ENCODE measurements at regions not wholly inside any gene's neighbourhood (a gene's known extent, or its start where the extent isn't known, plus 50 kb on each side); places are given as distances from the start of the nearest gene placed in this dataset.

DNA sequence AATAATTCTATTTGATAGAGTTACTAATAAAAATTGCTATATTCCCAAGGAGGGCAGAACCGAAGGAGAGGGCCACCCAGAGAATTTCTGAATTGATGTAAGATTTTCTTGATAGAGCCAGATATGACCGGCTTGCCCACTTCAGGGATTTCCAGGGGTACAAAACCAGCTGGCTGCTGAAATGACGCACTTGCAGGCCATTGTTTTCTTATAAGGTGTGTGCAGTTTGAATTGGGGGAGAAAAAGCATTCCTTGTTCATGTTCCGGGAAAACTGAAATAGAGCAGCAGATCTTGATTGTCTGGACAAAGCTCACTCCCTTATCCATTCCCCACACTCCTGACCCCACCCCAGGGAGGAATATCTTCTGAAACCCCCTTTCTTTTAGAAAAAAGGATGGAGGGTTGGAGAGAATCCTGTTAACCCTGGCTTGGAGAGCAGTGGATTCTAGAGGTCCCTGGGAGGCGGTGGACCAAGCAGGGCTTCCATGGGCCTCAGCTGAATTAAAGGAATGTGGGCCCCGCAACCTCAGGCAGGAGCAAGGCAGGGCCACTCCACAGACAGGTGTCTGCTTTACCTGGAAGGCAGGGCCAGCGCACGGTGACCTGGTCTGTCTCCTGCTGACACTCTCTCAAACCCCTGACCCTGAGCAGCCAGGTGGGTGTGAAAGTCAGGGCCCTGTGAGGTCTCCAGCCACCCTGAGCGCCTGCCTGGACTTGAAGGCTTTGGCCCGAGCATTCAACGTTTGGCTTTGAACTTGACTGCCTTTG lies 96.4 kb downstream of the TMEM170B start:
- H3K27ac ChIP-seq (ENCODE audit: low read depth, low read length) = no peak overlapping the region
- no peak for DNase-seq (ENCODE audit: low read depth, low spot score)
- ATAC-seq = no peak

DNA sequence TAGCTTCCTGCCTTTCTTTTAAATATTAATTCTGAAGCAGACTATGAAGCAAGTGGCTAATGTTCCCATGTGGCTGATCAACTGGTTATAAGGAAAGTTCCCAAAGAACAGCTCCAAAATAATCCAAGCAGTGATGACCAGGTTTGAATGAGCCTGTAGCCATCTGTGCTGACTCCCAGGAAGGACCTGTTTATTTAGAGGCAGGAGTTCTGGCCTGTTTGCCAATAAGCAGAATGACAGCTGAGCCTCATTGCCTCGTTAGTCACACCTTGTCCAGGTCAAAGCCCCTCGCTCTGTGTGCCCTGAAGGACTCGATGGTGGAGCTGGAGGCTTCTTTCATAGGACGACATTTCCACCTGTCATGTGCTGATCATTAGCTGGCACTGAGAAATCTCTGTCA lies 97.4 kb downstream of the TMEM170B start:
- no peak overlapping the region for H3K9ac ChIP-seq (ENCODE audit: low read length)
- H3K36me3 ChIP-seq (ENCODE audit: control insufficient read depth in 1 of 2, insufficient read depth in 2 of 2, low read length in 2 of 2) = no peaks in the 10 kb centered on the region
- H3K4me1 ChIP-seq (ENCODE audit: control insufficient read depth in 1 of 2, insufficient read depth in 2 of 2, low read length in 2 of 2) = peaks cover 7 to 13% of the 10 kb centered on the region in 2 experiments
- H3K4me3 ChIP-seq (replicated peaks in 1 of 2; ENCODE audit: low read depth in 1 of 2, low read length in 2 of 2) = no peak overlapping the region
- ChIA-PET POLR2A (no interaction called here), RAD21 (ENCODE audit: low non-redundant PET in 1 of 2, low total read pairs in 2 of 2, uncharacterized antibody in 2 of 2, unreplicated experiment in 2 of 2) (no interaction called here), CTCF (interaction anchor here (1.5 kb wide), 1 partner anchor 21 kb away, joined by 8 read pairs; no protein-coding TSS in a partner anchor)
- ATAC-seq (no peak), DNase-seq (ENCODE audit: low read depth, low spot score) (no peak)
- H3K27me3 ChIP-seq (ENCODE audit: insufficient read depth, low read length) = no peaks in the 10 kb centered on the region
- intact Hi-C loops (cut with micrococcal nuclease) = no loop called here
- no peaks in the 10 kb centered on the region for H3K79me2 ChIP-seq (ENCODE audit: insufficient read depth, low read length)
- H4K20me1 ChIP-seq (ENCODE audit: insufficient read depth) = no peaks in the 10 kb centered on the region
- H2AFZ ChIP-seq (ENCODE audit: low read depth, low read length, poor library complexity, severe bottlenecking) = no peak overlapping the region
- no peaks in the 10 kb centered on the region for H3K9me3 ChIP-seq (ENCODE audit: control insufficient read depth in 1 of 2, insufficient read depth in 1 of 2, low read depth in 1 of 2, low read length in 2 of 2)
- H3K9me2 ChIP-seq (ENCODE audit: insufficient read depth) = no peaks in the 10 kb centered on the region
- BruUV-seq (replicated peaks) = no TSS peak
- no peak overlapping the region for H3K4me2 ChIP-seq (ENCODE audit: low read length)
- no peak overlapping the region for H3K27ac ChIP-seq (ENCODE audit: low read depth, low read length)
- TF ChIP-seq FOSL1 (IDR thresholded peaks at IDR 0.05; ENCODE audit: low read depth) = no peak
- no peak for TF ChIP-seq YY1 (IDR thresholded peaks at IDR 0.05; ENCODE audit: extremely low read depth, insufficient replicate concordance, low read depth, low read length)
- TF ChIP-seq RAD21 (IDR thresholded peaks at IDR 0.05; ENCODE audit: low read depth) = no peak
- TF ChIP-seq, protein P1, sequence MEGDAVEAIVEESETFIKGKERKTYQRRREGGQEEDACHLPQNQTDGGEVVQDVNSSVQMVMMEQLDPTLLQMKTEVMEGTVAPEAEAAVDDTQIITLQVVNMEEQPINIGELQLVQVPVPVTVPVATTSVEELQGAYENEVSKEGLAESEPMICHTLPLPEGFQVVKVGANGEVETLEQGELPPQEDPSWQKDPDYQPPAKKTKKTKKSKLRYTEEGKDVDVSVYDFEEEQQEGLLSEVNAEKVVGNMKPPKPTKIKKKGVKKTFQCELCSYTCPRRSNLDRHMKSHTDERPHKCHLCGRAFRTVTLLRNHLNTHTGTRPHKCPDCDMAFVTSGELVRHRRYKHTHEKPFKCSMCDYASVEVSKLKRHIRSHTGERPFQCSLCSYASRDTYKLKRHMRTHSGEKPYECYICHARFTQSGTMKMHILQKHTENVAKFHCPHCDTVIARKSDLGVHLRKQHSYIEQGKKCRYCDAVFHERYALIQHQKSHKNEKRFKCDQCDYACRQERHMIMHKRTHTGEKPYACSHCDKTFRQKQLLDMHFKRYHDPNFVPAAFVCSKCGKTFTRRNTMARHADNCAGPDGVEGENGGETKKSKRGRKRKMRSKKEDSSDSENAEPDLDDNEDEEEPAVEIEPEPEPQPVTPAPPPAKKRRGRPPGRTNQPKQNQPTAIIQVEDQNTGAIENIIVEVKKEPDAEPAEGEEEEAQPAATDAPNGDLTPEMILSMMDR (IDR thresholded peaks at IDR 0.05 in 2 of 3, conservative IDR thresholded peaks at IDR 0.05 in 1 of 3; ENCODE audit: borderline replicate concordance in 1 of 3, insufficient read depth in 1 of 3, low read depth in 2 of 3, low read length in 2 of 3) = no peak
- TF ChIP-seq, protein P2, sequence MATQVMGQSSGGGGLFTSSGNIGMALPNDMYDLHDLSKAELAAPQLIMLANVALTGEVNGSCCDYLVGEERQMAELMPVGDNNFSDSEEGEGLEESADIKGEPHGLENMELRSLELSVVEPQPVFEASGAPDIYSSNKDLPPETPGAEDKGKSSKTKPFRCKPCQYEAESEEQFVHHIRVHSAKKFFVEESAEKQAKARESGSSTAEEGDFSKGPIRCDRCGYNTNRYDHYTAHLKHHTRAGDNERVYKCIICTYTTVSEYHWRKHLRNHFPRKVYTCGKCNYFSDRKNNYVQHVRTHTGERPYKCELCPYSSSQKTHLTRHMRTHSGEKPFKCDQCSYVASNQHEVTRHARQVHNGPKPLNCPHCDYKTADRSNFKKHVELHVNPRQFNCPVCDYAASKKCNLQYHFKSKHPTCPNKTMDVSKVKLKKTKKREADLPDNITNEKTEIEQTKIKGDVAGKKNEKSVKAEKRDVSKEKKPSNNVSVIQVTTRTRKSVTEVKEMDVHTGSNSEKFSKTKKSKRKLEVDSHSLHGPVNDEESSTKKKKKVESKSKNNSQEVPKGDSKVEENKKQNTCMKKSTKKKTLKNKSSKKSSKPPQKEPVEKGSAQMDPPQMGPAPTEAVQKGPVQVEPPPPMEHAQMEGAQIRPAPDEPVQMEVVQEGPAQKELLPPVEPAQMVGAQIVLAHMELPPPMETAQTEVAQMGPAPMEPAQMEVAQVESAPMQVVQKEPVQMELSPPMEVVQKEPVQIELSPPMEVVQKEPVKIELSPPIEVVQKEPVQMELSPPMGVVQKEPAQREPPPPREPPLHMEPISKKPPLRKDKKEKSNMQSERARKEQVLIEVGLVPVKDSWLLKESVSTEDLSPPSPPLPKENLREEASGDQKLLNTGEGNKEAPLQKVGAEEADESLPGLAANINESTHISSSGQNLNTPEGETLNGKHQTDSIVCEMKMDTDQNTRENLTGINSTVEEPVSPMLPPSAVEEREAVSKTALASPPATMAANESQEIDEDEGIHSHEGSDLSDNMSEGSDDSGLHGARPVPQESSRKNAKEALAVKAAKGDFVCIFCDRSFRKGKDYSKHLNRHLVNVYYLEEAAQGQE (IDR thresholded peaks at IDR 0.05; ENCODE audit: low read depth) = no peak
- no peak for TF ChIP-seq POLR2A (IDR thresholded peaks at IDR 0.05; ENCODE audit: borderline replicate concordance, extremely low read depth, insufficient read depth, insufficient read length)
- no peak for TF ChIP-seq ZNF274 (IDR thresholded peaks at IDR 0.05; ENCODE audit: low read depth, low read length)
- TF ChIP-seq, protein P3, sequence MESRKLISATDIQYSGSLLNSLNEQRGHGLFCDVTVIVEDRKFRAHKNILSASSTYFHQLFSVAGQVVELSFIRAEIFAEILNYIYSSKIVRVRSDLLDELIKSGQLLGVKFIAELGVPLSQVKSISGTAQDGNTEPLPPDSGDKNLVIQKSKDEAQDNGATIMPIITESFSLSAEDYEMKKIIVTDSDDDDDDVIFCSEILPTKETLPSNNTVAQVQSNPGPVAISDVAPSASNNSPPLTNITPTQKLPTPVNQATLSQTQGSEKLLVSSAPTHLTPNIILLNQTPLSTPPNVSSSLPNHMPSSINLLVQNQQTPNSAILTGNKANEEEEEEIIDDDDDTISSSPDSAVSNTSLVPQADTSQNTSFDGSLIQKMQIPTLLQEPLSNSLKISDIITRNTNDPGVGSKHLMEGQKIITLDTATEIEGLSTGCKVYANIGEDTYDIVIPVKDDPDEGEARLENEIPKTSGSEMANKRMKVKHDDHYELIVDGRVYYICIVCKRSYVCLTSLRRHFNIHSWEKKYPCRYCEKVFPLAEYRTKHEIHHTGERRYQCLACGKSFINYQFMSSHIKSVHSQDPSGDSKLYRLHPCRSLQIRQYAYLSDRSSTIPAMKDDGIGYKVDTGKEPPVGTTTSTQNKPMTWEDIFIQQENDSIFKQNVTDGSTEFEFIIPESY (IDR thresholded peaks at IDR 0.05; ENCODE audit: extremely low read depth, insufficient replicate concordance, low read length) = no peak
- no peak for TF ChIP-seq EZH2phosphoT487 (IDR thresholded peaks at IDR 0.05; ENCODE audit: borderline replicate concordance)

More for the DNA sequence above, 96.4 kb downstream of the TMEM170B start:
- Histone ChIP-seq H3K4me1 (ENCODE audit: control insufficient read depth in 1 of 2, insufficient read depth in 2 of 2, low read length in 2 of 2) (peaks cover 7 to 13% of the 10 kb centered on the region in 2 experiments), H3K9me2 (ENCODE audit: insufficient read depth) (no peaks in the 10 kb centered on the region), H3K9me3 (ENCODE audit: control insufficient read depth in 1 of 2, insufficient read depth in 1 of 2, low read depth in 1 of 2, low read length in 2 of 2) (no peaks in the 10 kb centered on the region), H3K9ac (ENCODE audit: low read length) (no peak overlapping the region), H3K27me3 (ENCODE audit: insufficient read depth, low read length) (no peaks in the 10 kb centered on the region), H3K36me3 (ENCODE audit: control insufficient read depth in 1 of 2, insufficient read depth in 2 of 2, low read length in 2 of 2) (no peaks in the 10 kb centered on the region), H2AFZ (ENCODE audit: low read depth, low read length, poor library complexity, severe bottlenecking) (no peak overlapping the region), H3K79me2 (ENCODE audit: insufficient read depth, low read length) (no peaks in the 10 kb centered on the region), H3K4me2 (ENCODE audit: low read length) (no peak overlapping the region), H4K20me1 (ENCODE audit: insufficient read depth) (no peaks in the 10 kb centered on the region), H3K4me3 (replicated peaks in 1 of 2; ENCODE audit: low read depth in 1 of 2, low read length in 2 of 2) (no peak overlapping the region)
- BruUV-seq (replicated peaks) = no TSS peak
- POLR2A ChIA-PET = no interaction called here
- intact Hi-C loops (cut with micrococcal nuclease) = no loop called here
- RAD21 ChIA-PET (ENCODE audit: low non-redundant PET in 1 of 2, low total read pairs in 2 of 2, uncharacterized antibody in 2 of 2, unreplicated experiment in 2 of 2) = no interaction called here
- CTCF ChIA-PET = interaction anchor here (1.5 kb wide), 1 partner anchor 22 kb away, joined by 8 read pairs; no protein-coding TSS in a partner anchor
- TF ChIP-seq CBX3 (IDR thresholded peaks at IDR 0.05; ENCODE audit: low read depth) (no peak), EZH2 (IDR thresholded peaks at IDR 0.05) (no peak)
